K562 (cell line): ENCODE measurements at regions not wholly inside any gene's neighbourhood (a gene's known extent, or its start where the extent isn't known, plus 50 kb on each side); places are given as distances from the start of the nearest gene placed in this dataset.

Source experiments
- ELF4 ChIP-seq: fragments of 450-650 bp; formaldehyde crosslinking; IDR thresholded peaks from 2 replicates; pipeline ENCODE4 v1.4.0; 2022; ENCODE audit warnings: missing genetic modification characterization
- KAT2B ChIP-seq: IDR thresholded peaks from one replicate; pipeline ENCODE4 v1.6.1; 2012; ENCODE audit warnings: low read depth, mild to moderate bottlenecking, control low read depth, inconsistent platforms, low read length, moderate library complexity
- KAT7 ChIP-seq: sonication (generic); formaldehyde crosslinking; IDR thresholded peaks from 2 replicates; pipeline ENCODE4 v1.8.0; 2022; ENCODE audit warnings: missing genetic modification reagents, mild to moderate bottlenecking, borderline replicate concordance
- TBL1XR1 ChIP-seq, 2 experiments: IDR thresholded peaks; 2 replicates each; pipeline ENCODE4 v1.6.1; 2012; ENCODE audit warnings: improper control_type of control experiment in 2 of 2, low read length in 2 of 2, mild to moderate bottlenecking in 1 of 2
- ZC3H4 ChIP-seq: sonication (generic); formaldehyde crosslinking; IDR thresholded peaks from 2 replicates; pipeline ENCODE4 v1.9.0; 2021; ENCODE audit warnings: missing genetic modification reagents, borderline replicate concordance
- ZFPM2 ChIP-seq: fragments of 250-450 bp; sonication (Bioruptor Pico); IDR thresholded peaks from 2 replicates; pipeline ENCODE4 v1.5.1; 2022; ENCODE audit warnings: mild to moderate bottlenecking
- ZNF639 ChIP-seq, 2 experiments: fragments of 200-800 bp in 1 of 2; sonication (Bioruptor generic) in 1 of 2; sonication (generic) in 1 of 2; formaldehyde crosslinking in 1 of 2; IDR thresholded peaks in 1 of 2; conservative IDR thresholded peaks in 1 of 2; 2 replicates each; pipeline versions ENCODE4 v1.5.0 to v1.6.1; 2016 to 2020; ENCODE audit warnings: missing compliant biosample characterization in 1 of 2, missing genetic modification characterization in 1 of 2, missing genetic modification reagents in 1 of 2
- TF ChIP-seq, protein P1 (sequence below), 2 experiments: IDR thresholded peaks; 2 replicates each; pipeline ENCODE4 v1.6.1; 2011; ENCODE audit warnings: borderline replicate concordance in 1 of 2, control low read depth in 1 of 2, low read depth in 1 of 2, low read length in 1 of 2, mild to moderate bottlenecking in 1 of 2, mixed read lengths in 1 of 2, moderate library complexity in 1 of 2; ENCODE audit not compliant: insufficient read depth in 1 of 2, insufficient read length in 1 of 2, poor library complexity in 1 of 2, severe bottlenecking in 1 of 2; ENCODE audit errors: extremely low read depth in 1 of 2
- TF ChIP-seq, protein P2 (sequence below): fragments of 250-450 bp; sonication (Bioruptor Pico); IDR thresholded peaks from 2 replicates; pipeline ENCODE4 v1.5.0; 2022; ENCODE audit warnings: mild to moderate bottlenecking

DNA sequence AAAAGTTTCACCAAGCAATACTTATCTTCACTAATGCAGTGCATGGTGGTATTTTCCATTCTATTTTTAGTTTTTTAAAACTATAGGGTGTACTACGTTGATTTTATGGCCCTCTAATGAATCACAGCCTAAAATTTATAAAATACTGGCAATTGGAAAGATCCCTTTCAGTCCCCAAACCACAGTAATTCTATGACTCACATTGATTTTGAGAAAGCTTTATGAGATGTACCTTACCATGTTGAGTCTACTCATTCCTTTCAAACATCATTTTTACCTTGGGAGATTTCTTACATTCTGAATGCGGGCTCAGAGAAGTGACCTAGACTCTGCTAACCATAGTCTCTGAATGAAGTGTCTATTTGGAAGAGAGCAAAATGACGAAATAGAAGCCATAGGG is 141.6 kb downstream of the GPR85 start (continued):
- no peak for TF ChIP-seq ZNF639 (CRISPR knock-in tag; conservative IDR thresholded peaks at IDR 0.05 in 1 of 2, IDR thresholded peaks at IDR 0.05 in 1 of 2)
- TF ChIP-seq ELF4 (CRISPR knock-in tag): no peak
- TF ChIP-seq KAT7 (CRISPR knock-in tag): no peak
- TF ChIP-seq, protein P1, sequence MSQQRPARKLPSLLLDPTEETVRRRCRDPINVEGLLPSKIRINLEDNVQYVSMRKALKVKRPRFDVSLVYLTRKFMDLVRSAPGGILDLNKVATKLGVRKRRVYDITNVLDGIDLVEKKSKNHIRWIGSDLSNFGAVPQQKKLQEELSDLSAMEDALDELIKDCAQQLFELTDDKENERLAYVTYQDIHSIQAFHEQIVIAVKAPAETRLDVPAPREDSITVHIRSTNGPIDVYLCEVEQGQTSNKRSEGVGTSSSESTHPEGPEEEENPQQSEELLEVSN (IDR thresholded peaks at IDR 0.05; ENCODE audit: borderline replicate concordance in 1 of 2, extremely low read depth in 1 of 2, insufficient read depth in 1 of 2, insufficient read length in 1 of 2, low read depth in 1 of 2, low read length in 1 of 2, poor library complexity in 1 of 2, severe bottlenecking in 1 of 2): no peak
- no peak for TF ChIP-seq ZC3H4 (CRISPR knock-in tag)
- TF ChIP-seq KAT2B: no peak
- TF ChIP-seq TBL1XR1 (IDR thresholded peaks at IDR 0.05; ENCODE audit: low read length in 2 of 2): no peak
- no peak for TF ChIP-seq ZFPM2 (CRISPR knock-in tag)
- TF ChIP-seq, protein P2, sequence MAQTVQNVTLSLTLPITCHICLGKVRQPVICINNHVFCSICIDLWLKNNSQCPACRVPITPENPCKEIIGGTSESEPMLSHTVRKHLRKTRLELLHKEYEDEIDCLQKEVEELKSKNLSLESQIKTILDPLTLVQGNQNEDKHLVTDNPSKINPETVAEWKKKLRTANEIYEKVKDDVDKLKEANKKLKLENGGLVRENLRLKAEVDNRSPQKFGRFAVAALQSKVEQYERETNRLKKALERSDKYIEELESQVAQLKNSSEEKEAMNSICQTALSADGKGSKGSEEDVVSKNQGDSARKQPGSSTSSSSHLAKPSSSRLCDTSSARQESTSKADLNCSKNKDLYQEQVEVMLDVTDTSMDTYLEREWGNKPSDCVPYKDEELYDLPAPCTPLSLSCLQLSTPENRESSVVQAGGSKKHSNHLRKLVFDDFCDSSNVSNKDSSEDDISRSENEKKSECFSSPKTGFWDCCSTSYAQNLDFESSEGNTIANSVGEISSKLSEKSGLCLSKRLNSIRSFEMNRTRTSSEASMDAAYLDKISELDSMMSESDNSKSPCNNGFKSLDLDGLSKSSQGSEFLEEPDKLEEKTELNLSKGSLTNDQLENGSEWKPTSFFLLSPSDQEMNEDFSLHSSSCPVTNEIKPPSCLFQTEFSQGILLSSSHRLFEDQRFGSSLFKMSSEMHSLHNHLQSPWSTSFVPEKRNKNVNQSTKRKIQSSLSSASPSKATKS (CRISPR knock-in tag): no peak
